Esophagus squamous epithelium (tissue), 5 donors: ENCODE measurements at regions not wholly inside any gene's neighbourhood (a gene's known extent, or its start where the extent isn't known, plus 50 kb on each side); places are given as distances from the start of the nearest gene placed in this dataset.
"Not testable (repeated sequence)": the region's sequence is repeated elsewhere in the genome, so short reads cannot be mapped to it uniquely, and the experiment has no call there.

Source experiments
- DNase-seq: peaks from one replicate; lab custom pipeline; 2025; lab: John Stamatoyannopoulos, UW
- H3K27ac ChIP-seq, 4 donors: fragments of 200-600 bp; sonication (generic); one replicate each; pipeline ENCODE4 v1.5.1; 2016 to 2019; ENCODE audit warnings: mild to moderate bottlenecking in 1 of 4
- H3K27me3 ChIP-seq, 4 donors: fragments of 200-600 bp; sonication (generic); 1 replicate in 3 of 4; 2 replicates in 1 of 4; pipeline versions ENCODE4 v1.5.1 to v1.6.0; 2017 to 2021; ENCODE audit warnings: antibody characterized with exemption in 1 of 4
- H3K36me3 ChIP-seq, 3 donors: fragments of 200-600 bp; sonication (generic); one replicate each; pipeline ENCODE4 v1.5.1; 2016 to 2019
- H3K4me1 ChIP-seq, 3 donors: fragments of 200-600 bp; sonication (generic); one replicate each; pipeline ENCODE4 v1.5.1; 2017 to 2019
- H3K4me3 ChIP-seq, 4 donors: fragments of 200-600 bp; sonication (generic); 1 replicate in 3 of 4; 2 replicates in 1 of 4; pipeline ENCODE4 v1.5.1; 2016 to 2019; ENCODE audit warnings: mild to moderate bottlenecking in 2 of 4, moderate library complexity in 1 of 4
- H3K9me3 ChIP-seq, 3 donors: fragments of 200-600 bp; sonication (generic); one replicate each; pipeline ENCODE4 v1.5.1; 2016 to 2019
- POLR2A ChIP-seq, 4 donors: fragments of 450-650 bp; IDR thresholded peaks; one replicate each; pipeline ENCODE4 v1.6.1; 2017; ENCODE audit warnings: antibody characterized with exemption in 4 of 4, mild to moderate bottlenecking in 4 of 4, moderate library complexity in 3 of 4
- whole genome bisulfite sequencing, 2 donors: methylation state at CpG; one replicate each; pipeline ENCODE4 v1.1.5; 2018; 5-methylcytosine and 5-hydroxymethylcytosine counted together
- intact Hi-C: fragments of 100-400 bp; cut with DNase I; formaldehyde crosslinking; loops from one replicate; pipeline ENCODE4 v1.15.0; 2022
- TF ChIP-seq, protein P1 (sequence below), 6 experiments: fragments of 450-650 bp in 4 of 6; fragments of 200-600 bp in 2 of 6; sonication (generic) in 2 of 6; IDR thresholded peaks; one replicate each; pipeline ENCODE4 v1.5.1; 2016 to 2019; ENCODE audit warnings: antibody characterized with exemption in 6 of 6, mild to moderate bottlenecking in 4 of 6, moderate library complexity in 4 of 6
- donor health status: DM: yes; HTN: yes; CAD: no.

- Histone ChIP-seq H3K4me3 (no peak overlapping the region), H3K27ac (no peak overlapping the region), H3K36me3 (no peaks in the 10 kb centered on the region), H3K27me3 (no peaks in the 10 kb centered on the region), H3K9me3 (no peaks in the 10 kb centered on the region), H3K4me1 (no peaks in the 10 kb centered on the region)
- intact Hi-C loops = no loop called here
- TF ChIP-seq POLR2A (IDR thresholded peaks at IDR 0.05) = no peak
- TF ChIP-seq, protein P1, sequence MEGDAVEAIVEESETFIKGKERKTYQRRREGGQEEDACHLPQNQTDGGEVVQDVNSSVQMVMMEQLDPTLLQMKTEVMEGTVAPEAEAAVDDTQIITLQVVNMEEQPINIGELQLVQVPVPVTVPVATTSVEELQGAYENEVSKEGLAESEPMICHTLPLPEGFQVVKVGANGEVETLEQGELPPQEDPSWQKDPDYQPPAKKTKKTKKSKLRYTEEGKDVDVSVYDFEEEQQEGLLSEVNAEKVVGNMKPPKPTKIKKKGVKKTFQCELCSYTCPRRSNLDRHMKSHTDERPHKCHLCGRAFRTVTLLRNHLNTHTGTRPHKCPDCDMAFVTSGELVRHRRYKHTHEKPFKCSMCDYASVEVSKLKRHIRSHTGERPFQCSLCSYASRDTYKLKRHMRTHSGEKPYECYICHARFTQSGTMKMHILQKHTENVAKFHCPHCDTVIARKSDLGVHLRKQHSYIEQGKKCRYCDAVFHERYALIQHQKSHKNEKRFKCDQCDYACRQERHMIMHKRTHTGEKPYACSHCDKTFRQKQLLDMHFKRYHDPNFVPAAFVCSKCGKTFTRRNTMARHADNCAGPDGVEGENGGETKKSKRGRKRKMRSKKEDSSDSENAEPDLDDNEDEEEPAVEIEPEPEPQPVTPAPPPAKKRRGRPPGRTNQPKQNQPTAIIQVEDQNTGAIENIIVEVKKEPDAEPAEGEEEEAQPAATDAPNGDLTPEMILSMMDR (IDR thresholded peaks at IDR 0.05) = no peak
- DNase-seq = no peak
- WGBS, 2 donors = 83 to 87% methylated on average over 5 of the region's 5 CpGs
Observed at GRCh38 chr20:52037370-52037769, 154.2 kb downstream of the ZFP64 start.

DNA sequence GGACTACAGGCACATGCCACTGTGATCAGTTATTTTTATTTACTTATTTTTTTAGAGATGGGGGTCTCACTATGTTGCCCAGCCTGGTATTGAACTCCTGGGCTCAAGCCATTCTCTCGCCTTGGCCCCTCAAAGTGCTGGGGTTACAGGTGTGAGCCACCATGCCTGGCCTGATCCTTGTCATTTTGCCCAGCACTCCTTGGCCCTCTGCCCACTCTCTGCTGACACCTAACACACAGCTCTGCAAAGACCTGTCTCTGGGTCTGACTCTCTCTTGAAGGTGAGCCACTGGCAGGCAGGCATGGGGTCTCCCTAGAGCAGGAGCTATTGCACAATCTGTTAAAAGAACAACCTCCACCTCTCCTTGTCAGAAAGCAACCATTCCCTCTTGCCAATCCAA lies 155.6 kb downstream of the ZFP64 start:
- Histone ChIP-seq H3K4me3 (no peak overlapping the region), H3K9me3 (no peaks in the 10 kb centered on the region), H3K4me1 (peaks cover 0 to 4% (median 0%) of the 10 kb centered on the region in 3 donors), H3K27me3 (no peaks in the 10 kb centered on the region), H3K27ac (no peak overlapping the region), H3K36me3 (no peaks in the 10 kb centered on the region)
- DNase-seq = no peak
- no peak for TF ChIP-seq POLR2A (IDR thresholded peaks at IDR 0.05)
- TF ChIP-seq, protein P1 (IDR thresholded peaks at IDR 0.05) = no peak
- 86 to 100% methylated on average over 1 of the region's 1 CpG for WGBS, 2 donors
- intact Hi-C loops = no loop called here

DNA sequence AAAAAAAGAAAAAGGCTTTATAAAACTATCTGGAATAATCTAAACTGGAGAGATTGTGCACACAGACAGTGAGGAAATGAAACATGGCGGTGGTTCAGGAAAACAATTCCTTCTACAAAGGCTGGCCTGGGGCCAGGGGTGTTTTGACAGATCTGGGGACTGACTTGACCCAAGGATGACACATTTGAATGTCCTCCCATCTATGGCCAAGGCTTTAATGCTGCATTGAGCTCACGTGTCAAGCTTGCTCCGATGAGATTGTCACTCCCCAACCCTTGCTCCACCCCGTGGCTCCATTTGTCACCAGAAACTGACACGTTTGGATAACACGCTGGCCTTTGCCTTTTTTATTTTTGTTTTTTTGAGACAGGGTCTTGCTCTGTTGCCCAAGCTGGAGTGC lies 156.1 kb downstream of the ZFP64 start:
- H3K27ac ChIP-seq = no peak overlapping the region
- no peaks in the 10 kb centered on the region for H3K9me3 ChIP-seq
- intact Hi-C loops = no loop called here
- TF ChIP-seq, protein P1 (IDR thresholded peaks at IDR 0.05) = no peak
- no peak for TF ChIP-seq POLR2A (IDR thresholded peaks at IDR 0.05)
- H3K27me3 ChIP-seq = no peaks in the 10 kb centered on the region
- H3K36me3 ChIP-seq = no peaks in the 10 kb centered on the region
- WGBS, 2 donors = 64 to 80% methylated on average over 6 of the region's 6 CpGs
- no peak overlapping the region for H3K4me3 ChIP-seq
- H3K4me1 ChIP-seq = peaks cover 0 to 4% (median 0%) of the 10 kb centered on the region in 3 donors
- no peak for DNase-seq

DNA sequence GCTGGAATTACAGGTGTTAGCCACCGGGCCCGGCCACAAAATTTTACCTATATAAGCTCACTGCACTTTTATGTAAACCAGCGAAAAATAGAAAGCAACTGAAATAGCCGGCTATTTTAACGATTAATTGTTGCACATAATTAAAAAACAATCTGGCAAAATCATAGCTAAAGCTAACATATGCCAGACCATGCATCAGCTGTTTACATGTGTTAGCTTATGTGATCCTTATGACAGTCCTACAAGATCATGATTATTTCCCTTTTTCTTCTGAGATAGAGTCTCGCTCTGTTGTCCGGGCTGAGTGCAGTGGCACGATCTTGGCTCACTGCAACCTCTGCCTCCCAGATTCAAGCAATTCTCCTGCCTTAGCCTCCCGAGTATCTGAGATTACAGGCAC lies 157.0 kb downstream of the ZFP64 start:
- H3K9me3 ChIP-seq = no peaks in the 10 kb centered on the region
- peaks cover 0 to 4% (median 0%) of the 10 kb centered on the region in 3 donors for H3K4me1 ChIP-seq
- no peaks in the 10 kb centered on the region for H3K27me3 ChIP-seq
- no peak overlapping the region for H3K4me3 ChIP-seq
- 90 to 94% methylated on average over 9 of the region's 9 CpGs for WGBS, 2 donors
- no peak overlapping the region for H3K27ac ChIP-seq
- intact Hi-C loops = no loop called here
- no peak for DNase-seq
- no peaks in the 10 kb centered on the region for H3K36me3 ChIP-seq
- TF ChIP-seq, protein P1 (IDR thresholded peaks at IDR 0.05) = no peak
- no peak for TF ChIP-seq POLR2A (IDR thresholded peaks at IDR 0.05)

DNA sequence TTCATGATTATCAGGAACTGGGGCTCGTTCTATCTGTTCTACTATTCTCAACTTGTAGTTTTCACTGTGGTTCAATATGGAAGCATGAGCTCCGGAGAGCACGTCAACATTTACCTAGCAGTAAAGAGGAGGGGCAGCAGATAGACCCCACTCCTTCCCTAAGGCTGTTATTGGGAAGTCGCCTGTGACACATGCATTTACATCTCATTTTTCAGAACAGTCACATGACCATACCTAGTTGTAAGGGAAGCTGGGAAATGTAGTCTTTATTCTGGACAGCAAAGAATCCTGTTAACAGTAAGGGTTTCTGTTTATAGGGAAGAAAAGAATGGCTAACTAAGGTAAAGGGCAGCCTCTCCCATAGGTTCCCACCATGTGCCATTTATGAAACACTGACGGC lies 158.3 kb downstream of the ZFP64 start:
- Histone ChIP-seq H3K4me1 (peaks cover 0 to 4% (median 0%) of the 10 kb centered on the region in 3 donors), H3K27me3 (no peaks in the 10 kb centered on the region), H3K36me3 (no peaks in the 10 kb centered on the region), H3K9me3 (no peaks in the 10 kb centered on the region), H3K4me3 (no peak overlapping the region), H3K27ac (no peak overlapping the region)
- TF ChIP-seq, protein P1 (IDR thresholded peaks at IDR 0.05) = no peak
- TF ChIP-seq POLR2A (IDR thresholded peaks at IDR 0.05) = no peak
- DNase-seq = no peak
- intact Hi-C loops = no loop called here
- WGBS, 2 donors = 86 to 87% methylated on average over 5 of the region's 5 CpGs

- H3K27me3 ChIP-seq, H3K9me3 ChIP-seq, H3K4me1 ChIP-seq, intact Hi-C loops, H3K36me3 ChIP-seq, H3K4me3 ChIP-seq, H3K27ac ChIP-seq, DNase-seq: not testable (repeated sequence)
- 94 to 97% methylated on average over 7 of the region's 7 CpGs for WGBS, 2 donors
Observed at GRCh38 chr20:52032304-52032683, 159.3 kb downstream of the ZFP64 start.
